ENCODE measurements at regions not wholly inside any gene's neighbourhood (a gene's known extent, or its start where the extent isn't known, plus 50 kb on each side); places are given as distances from the start of the nearest gene placed in this dataset.

- ATAC-seq (no peak), DNase-seq (peak in 1 of 4 donors; percentile 68)
- intact Hi-C loops (cut with DNase I): no loop called here
- Histone ChIP-seq H3K9me3 (no peaks in the 10 kb centered on the region), H3K36me3 (no peaks in the 10 kb centered on the region), H3K4me3 (no peak overlapping the region), H3K27me3 (peaks cover 0 to 59% of the 10 kb centered on the region in 2 donors), H3K4me1 (no peaks in the 10 kb centered on the region), H3K27ac (no peak overlapping the region)
- no peak for TF ChIP-seq CTCF (IDR thresholded peaks at IDR 0.05)
These were observed 92.1 kb downstream of the HMX1 start for GRCh38 chr4:8779490-8779932.

- Histone ChIP-seq H3K4me1 (no peaks in the 10 kb centered on the region), H3K9me3 (no peaks in the 10 kb centered on the region), H3K27ac (no peak overlapping the region), H3K36me3 (no peaks in the 10 kb centered on the region), H3K27me3 (peaks cover 0 to 55% of the 10 kb centered on the region in 2 donors), H3K4me3 (no peak overlapping the region)
- no peak for TF ChIP-seq CTCF (IDR thresholded peaks at IDR 0.05)
- intact Hi-C loops (cut with DNase I): no loop called here
- ATAC-seq: no peak
- peak in 1 of 4 donors; percentile 31 for DNase-seq
These were observed 92.9 kb downstream of the HMX1 start for GRCh38 chr4:8778760-8779159.

GRCh38 chr4:8778291-8778690 lies 93.3 kb downstream of the HMX1 start:
- no peaks in the 10 kb centered on the region for H3K9me3 ChIP-seq
- no peaks in the 10 kb centered on the region for H3K4me1 ChIP-seq
- no peak overlapping the region for H3K27ac ChIP-seq
- DNase-seq: peak in 1 of 4 donors; percentile 61
- no peaks in the 10 kb centered on the region for H3K36me3 ChIP-seq
- H3K4me3 ChIP-seq: no peak overlapping the region
- H3K27me3 ChIP-seq: peaks cover 0 to 60% of the 10 kb centered on the region in 2 donors
- ATAC-seq: no peak
- TF ChIP-seq CTCF (IDR thresholded peaks at IDR 0.05): no peak
- intact Hi-C loops (cut with DNase I): no loop called here

GRCh38 chr4:8777320-8778196 lies 94.1 kb downstream of the HMX1 start:
- peak in 1 of 4 donors; percentile 51 for DNase-seq
- no peak for TF ChIP-seq CTCF (IDR thresholded peaks at IDR 0.05)
- no peaks in the 10 kb centered on the region for H3K4me1 ChIP-seq
- no peaks in the 10 kb centered on the region for H3K9me3 ChIP-seq
- no peak for ATAC-seq
- H3K27me3 ChIP-seq: peaks cover 0 to 57% of the 10 kb centered on the region in 2 donors
- H3K27ac ChIP-seq: no peak overlapping the region
- H3K4me3 ChIP-seq: no peak overlapping the region
- no peaks in the 10 kb centered on the region for H3K36me3 ChIP-seq
- intact Hi-C loops (cut with DNase I): no loop called here

GRCh38 chr4:8776366-8776765 lies 95.3 kb downstream of the HMX1 start:
- TF ChIP-seq CTCF (IDR thresholded peaks at IDR 0.05): no peak
- intact Hi-C loops (cut with DNase I): no loop called here
- Histone ChIP-seq H3K9me3 (no peaks in the 10 kb centered on the region), H3K27me3 (peaks cover 0 to 54% of the 10 kb centered on the region in 2 donors), H3K4me3 (no peak overlapping the region), H3K27ac (no peak overlapping the region), H3K4me1 (no peaks in the 10 kb centered on the region), H3K36me3 (no peaks in the 10 kb centered on the region)
- DNase-seq: peak in 1 of 4 donors; percentile 47
- ATAC-seq: no peak

Data from left lung (tissue), 4 donors.